ENCODE measurements at regions not wholly inside any gene's neighbourhood (a gene's known extent, or its start where the extent isn't known, plus 50 kb on each side); places are given as distances from the start of the nearest gene placed in this dataset.

DNA sequence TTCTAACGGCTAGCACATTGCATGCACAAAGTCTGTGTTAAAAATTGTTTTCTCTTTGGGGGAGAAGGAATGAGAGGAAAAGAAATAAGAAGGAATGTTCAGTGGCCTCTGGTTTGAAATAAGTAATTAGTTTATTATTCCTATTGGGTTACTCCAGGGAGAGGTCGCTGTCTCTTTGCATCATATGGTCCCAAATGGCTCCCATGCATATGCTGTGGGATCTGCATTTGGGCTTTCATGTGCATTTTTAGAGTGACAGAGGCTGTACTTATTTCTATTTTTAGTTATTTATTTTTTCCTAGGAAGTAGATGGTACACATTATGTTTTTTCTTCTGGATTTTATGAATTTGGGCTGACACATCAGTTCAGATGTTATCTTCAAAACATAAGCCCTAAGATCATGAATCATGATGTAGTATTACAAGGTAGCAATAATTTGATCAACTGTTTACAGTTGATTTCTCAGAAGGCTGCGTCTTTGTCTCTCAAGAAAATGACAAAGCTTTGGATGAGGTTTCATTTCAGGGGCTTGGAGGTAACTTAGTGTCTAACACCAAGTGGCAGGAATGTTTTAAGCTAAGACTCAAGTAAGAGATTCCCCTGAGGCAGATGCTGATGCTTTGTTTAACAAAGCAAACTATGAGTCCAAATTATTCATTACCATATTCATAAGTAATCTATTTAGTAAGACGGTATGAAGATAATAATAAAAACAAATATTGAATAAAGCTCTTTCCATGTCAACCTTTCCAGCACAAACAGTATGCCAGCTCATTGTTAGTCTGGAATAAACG, 247.7 kb downstream of the NSUN3 start:
- Histone ChIP-seq H3K4me1 (peaks cover 0 to 13% (median 0%) of the 10 kb centered on the region in 3 donors), H3K27me3 (no peaks in the 10 kb centered on the region), H3K9me3 (no peaks in the 10 kb centered on the region), H3K4me3 (no peak overlapping the region), H3K36me3 (no peaks in the 10 kb centered on the region), H3K27ac (no peak overlapping the region)
- TF ChIP-seq, protein P1, sequence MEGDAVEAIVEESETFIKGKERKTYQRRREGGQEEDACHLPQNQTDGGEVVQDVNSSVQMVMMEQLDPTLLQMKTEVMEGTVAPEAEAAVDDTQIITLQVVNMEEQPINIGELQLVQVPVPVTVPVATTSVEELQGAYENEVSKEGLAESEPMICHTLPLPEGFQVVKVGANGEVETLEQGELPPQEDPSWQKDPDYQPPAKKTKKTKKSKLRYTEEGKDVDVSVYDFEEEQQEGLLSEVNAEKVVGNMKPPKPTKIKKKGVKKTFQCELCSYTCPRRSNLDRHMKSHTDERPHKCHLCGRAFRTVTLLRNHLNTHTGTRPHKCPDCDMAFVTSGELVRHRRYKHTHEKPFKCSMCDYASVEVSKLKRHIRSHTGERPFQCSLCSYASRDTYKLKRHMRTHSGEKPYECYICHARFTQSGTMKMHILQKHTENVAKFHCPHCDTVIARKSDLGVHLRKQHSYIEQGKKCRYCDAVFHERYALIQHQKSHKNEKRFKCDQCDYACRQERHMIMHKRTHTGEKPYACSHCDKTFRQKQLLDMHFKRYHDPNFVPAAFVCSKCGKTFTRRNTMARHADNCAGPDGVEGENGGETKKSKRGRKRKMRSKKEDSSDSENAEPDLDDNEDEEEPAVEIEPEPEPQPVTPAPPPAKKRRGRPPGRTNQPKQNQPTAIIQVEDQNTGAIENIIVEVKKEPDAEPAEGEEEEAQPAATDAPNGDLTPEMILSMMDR (IDR thresholded peaks at IDR 0.05), result no peak
- no peak for TF ChIP-seq POLR2A (IDR thresholded peaks at IDR 0.05)
- 54 to 57% methylated on average over 5 of the region's 5 CpGs for WGBS, 2 donors
- no peak for DNase-seq
- intact Hi-C loops (cut with DNase I), result no loop called here

DNA sequence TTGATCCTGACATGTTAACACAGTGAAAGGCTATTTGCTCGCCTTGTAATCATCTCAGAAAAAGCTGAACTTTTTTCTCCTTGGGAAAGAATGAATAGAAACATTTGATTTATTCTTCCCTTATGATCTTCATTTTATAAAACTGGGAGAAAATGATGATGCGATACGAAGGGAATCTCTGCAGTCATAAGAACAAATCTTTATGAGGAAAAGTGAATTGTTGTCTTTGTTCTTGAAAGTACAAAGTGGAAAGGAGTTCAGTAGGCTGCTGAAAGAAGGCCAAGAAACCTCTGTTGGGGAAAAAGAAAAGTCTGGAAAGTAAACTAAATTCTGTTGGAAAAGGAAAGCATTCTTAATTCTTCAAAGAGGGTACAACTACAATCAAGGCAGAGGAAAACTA, 248.8 kb downstream of the NSUN3 start:
- Histone ChIP-seq H3K27ac (no peak overlapping the region), H3K4me1 (peaks cover 0 to 2% (median 0%) of the 10 kb centered on the region in 3 donors), H3K4me3 (no peak overlapping the region), H3K36me3 (no peaks in the 10 kb centered on the region), H3K27me3 (no peaks in the 10 kb centered on the region), H3K9me3 (no peaks in the 10 kb centered on the region)
- TF ChIP-seq, protein P1 (IDR thresholded peaks at IDR 0.05), result no peak
- no peak for TF ChIP-seq POLR2A (IDR thresholded peaks at IDR 0.05)
- no peak for DNase-seq
- intact Hi-C loops (cut with DNase I), result no loop called here
- 63 to 84% methylated on average over 3 of the region's 3 CpGs for WGBS, 2 donors

DNA sequence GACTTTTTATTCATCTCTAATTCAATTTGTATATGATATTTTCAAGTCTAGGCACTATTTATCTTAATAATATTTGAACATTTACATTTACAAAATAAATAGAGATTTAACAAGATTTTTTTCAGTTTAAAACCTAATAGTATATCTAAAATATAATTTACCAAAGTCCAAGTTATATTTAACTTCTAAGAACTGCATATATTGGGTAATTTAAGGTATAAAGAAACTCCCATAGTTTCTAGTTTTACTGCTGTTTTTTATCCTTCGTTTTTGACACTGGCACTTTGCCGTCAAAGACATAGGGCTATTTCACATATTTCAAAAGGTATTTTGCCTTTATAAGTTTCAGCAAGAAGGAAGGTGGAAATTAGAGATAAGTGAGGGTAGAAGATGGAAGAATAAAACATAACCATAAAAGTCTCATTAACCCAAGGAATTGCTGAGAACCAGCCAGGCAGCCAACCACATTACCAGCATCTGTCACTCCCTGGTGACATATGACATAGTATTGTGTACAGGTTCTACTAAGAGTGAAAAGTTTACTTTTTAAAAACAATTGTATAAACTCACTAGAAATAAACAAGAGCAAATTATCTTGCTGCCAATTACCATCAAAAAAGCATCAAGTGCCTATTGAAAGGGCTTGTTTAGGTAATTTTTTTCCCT, 251.5 kb downstream of the NSUN3 start:
- DNase-seq, result no peak
- Histone ChIP-seq H3K27ac (no peak overlapping the region), H3K9me3 (no peaks in the 10 kb centered on the region), H3K27me3 (no peaks in the 10 kb centered on the region), H3K4me1 (no peaks in the 10 kb centered on the region), H3K4me3 (no peak overlapping the region), H3K36me3 (no peaks in the 10 kb centered on the region)
- 79 to 80% methylated on average over 2 of the region's 2 CpGs for WGBS, 2 donors
- TF ChIP-seq, protein P1 (IDR thresholded peaks at IDR 0.05), result no peak
- TF ChIP-seq POLR2A (IDR thresholded peaks at IDR 0.05), result no peak
- intact Hi-C loops (cut with DNase I), result no loop called here

DNA sequence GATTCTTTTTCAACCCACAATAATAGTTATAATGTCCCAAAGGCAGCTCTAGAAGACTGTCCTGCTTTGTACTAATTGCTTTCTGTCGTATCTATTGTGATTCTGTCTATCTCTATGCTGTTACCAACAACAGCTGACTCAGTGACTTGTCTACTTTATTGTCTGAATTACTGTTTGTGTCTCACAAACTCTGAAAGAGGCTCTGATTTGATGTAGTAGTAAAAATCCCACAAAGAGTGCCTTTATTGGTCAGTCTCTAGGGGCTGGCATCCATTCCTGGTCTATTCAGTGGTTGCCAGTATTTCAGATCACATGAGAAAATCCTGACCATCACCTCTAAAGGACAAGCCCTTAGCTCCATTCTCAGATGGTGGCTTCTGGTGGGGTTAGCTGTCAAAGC, 254.2 kb downstream of the NSUN3 start:
- Histone ChIP-seq H3K4me3 (no peak overlapping the region), H3K36me3 (no peaks in the 10 kb centered on the region), H3K27ac (no peak overlapping the region), H3K9me3 (no peaks in the 10 kb centered on the region), H3K4me1 (no peaks in the 10 kb centered on the region), H3K27me3 (no peaks in the 10 kb centered on the region)
- no peak for TF ChIP-seq POLR2A (IDR thresholded peaks at IDR 0.05)
- TF ChIP-seq, protein P1 (IDR thresholded peaks at IDR 0.05), result no peak
- intact Hi-C loops (cut with DNase I), result no loop called here
- no peak for DNase-seq
- WGBS, 2 donors, result 22 to 63% methylated on average over 1 of the region's 1 CpG

DNA sequence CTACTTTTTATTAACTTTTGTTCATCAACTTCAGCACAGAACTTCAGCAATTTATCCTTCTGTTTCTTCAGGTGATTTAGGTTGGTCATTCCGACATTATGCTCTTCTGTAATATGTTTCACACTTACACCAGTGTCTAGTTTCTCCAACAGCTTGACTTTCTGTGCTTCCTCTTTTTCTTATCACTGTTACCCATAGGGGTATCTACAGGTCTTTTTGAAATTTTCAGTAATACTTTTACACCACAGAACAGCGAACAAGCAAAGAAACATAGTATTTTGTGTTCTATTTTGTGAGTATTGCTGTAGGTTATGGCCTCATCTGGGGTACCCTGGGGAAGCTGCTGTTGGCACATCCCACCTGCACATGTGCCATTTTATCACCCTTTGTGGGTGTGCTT, 260.7 kb downstream of the NSUN3 start:
- H3K36me3 ChIP-seq, result no peaks in the 10 kb centered on the region
- no peak overlapping the region for H3K4me3 ChIP-seq
- no peaks in the 10 kb centered on the region for H3K27me3 ChIP-seq
- intact Hi-C loops (cut with DNase I), result no loop called here
- DNase-seq, result no peak
- WGBS, 2 donors, result 69 to 71% methylated on average over 2 of the region's 2 CpGs
- no peaks in the 10 kb centered on the region for H3K4me1 ChIP-seq
- no peaks in the 10 kb centered on the region for H3K9me3 ChIP-seq
- no peak overlapping the region for H3K27ac ChIP-seq
- no peak for TF ChIP-seq POLR2A (IDR thresholded peaks at IDR 0.05)
- TF ChIP-seq, protein P1 (IDR thresholded peaks at IDR 0.05), result no peak
